Adrenal gland (tissue), 9 donors: ENCODE measurements at regions not wholly inside any gene's neighbourhood (a gene's known extent, or its start where the extent isn't known, plus 50 kb on each side); places are given as distances from the start of the nearest gene placed in this dataset.

Source experiments
- DNase-seq, 7 donors: peaks; one replicate each; pipeline ENCODE4 v3.0.0-alpha.2; 2019 to 2020
- H3K27ac ChIP-seq, 5 donors: fragments of 200-600 bp; sonication (generic) in 4 of 5; 1 replicate in 3 of 5; 2 replicates in 2 of 5; pipeline versions ENCODE4 v1.5.1 to v1.8.0; 2016 to 2020; ENCODE audit warnings: mild to moderate bottlenecking in 1 of 5
- H3K27me3 ChIP-seq: fragments of 200-600 bp; 2 replicates; pipeline ENCODE4 v1.8.0; 2021
- H3K36me3 ChIP-seq, 2 donors: fragments of 200-600 bp; replicated peaks in 1 of 2; 1 replicate in 1 of 2; 2 replicates in 1 of 2; pipeline versions ENCODE4 v1.5.1 to v1.8.0; 2018 to 2022
- H3K4me1 ChIP-seq, 2 donors: fragments of 200-600 bp; replicated peaks in 1 of 2; 1 replicate in 1 of 2; 2 replicates in 1 of 2; pipeline versions ENCODE4 v1.5.1 to v1.8.0; 2018 to 2021
- H3K4me3 ChIP-seq, 4 donors: fragments of 200-600 bp; sonication (generic) in 3 of 4; one replicate each; pipeline ENCODE4 v1.5.1; 2016 to 2018
- H3K9me3 ChIP-seq, 3 donors: fragments of 200-600 bp; sonication (generic) in 1 of 3; replicated peaks in 1 of 3; 1 replicate in 2 of 3; 2 replicates in 1 of 3; pipeline versions ENCODE4 v1.5.1 to v1.8.0; 2016 to 2021
- CTCF ChIP-seq, 6 experiments: fragments of 450-650 bp in 4 of 6; fragments of 200-600 bp in 2 of 6; sonication (generic) in 1 of 6; IDR thresholded peaks; 1 replicate in 5 of 6; 2 replicates in 1 of 6; pipeline versions ENCODE4 v1.5.1 to v1.8.0; 2016 to 2021; ENCODE audit warnings: antibody characterized with exemption in 6 of 6, mild to moderate bottlenecking in 2 of 6, moderate library complexity in 1 of 6
- POLR2A ChIP-seq, 2 donors: fragments of 450-650 bp; IDR thresholded peaks; one replicate each; pipeline ENCODE4 v1.6.1; 2017; ENCODE audit warnings: antibody characterized with exemption in 2 of 2, mild to moderate bottlenecking in 2 of 2, moderate library complexity in 1 of 2
- WGBS, 4 donors: extraction: QIAGEN DNeasy Blood & Tissue Kit in 2 of 4; methylation state at CpG; one replicate each; pipeline versions ENCODE4 v1.1.5 to v1.1.7; 2013 to 2017; 5-methylcytosine and 5-hydroxymethylcytosine counted together
- intact Hi-C, 2 donors: fragments of 100-400 bp; cut with DNase I; formaldehyde crosslinking; loops; one replicate each; pipeline versions ENCODE4 v1.14.1 to v1.15.0; 2022 to 2023
- donor health status: healthy with polysubstance abuse.
- donor health status: Bipolar disorder and iron deficiency.
- donor health status: DM: yes; HTN: yes; CAD: no.
- donor health status: DM: no; HTN: no; CAD: no.
- donor health status: DM: no; HTN: no; CAD: no.

DNA sequence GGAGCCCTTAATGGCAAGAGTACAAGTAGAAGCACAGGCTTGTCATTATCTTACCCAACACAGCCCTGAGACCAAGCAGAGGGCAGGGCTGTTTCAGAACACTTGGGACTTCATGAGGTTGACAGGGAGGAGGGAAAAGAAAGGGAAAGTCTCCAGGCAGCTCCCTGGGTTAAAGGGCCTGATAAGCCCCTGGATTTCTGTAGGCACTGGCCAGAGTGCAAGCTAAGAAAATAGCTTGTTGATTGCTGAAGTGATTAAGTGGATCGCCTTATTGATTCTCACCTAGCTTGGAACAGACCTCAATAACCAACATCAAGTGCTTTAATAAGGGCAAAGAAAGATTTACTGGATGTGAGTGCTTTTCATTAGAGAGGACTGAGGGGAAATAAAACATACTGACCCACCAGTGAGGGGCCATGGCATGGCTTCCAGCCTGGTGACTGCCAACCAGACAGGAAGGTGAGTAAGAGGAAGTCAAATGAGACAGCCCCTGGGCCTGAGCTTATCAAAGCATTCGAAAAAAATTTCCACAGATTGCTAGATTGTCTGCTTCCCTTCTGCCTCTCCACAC is 121.4 kb upstream of the NFIA start:
- 56 to 94% (median 75%) methylated on average over 2 of the region's 2 CpGs for WGBS, 4 donors

DNA sequence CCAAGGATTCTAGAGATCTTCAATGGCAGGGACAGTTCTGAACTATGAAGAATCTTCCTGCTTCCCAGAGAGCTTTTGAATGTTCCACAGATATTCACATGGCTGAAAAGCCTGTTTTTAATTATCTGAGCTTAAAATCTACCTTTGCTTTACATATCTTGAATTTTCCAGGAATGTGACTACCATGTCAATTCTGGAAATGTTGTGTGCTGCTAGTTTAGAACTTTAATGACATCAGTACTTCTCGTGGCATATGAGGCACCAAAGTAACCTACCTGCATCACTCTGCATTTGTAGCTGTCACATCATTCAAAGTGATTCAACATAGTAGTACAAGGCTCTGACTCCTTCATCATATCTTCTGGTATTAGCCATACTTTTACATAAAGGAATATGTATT is 122.7 kb upstream of the NFIA start:
- no peaks in the 10 kb centered on the region for H3K4me1 ChIP-seq
- 88 to 95% (median 90%) methylated on average over 1 of the region's 1 CpG for WGBS, 4 donors
- H3K27me3 ChIP-seq, result no peaks in the 10 kb centered on the region
- intact Hi-C loops, result no loop called here
- no peak for TF ChIP-seq POLR2A (IDR thresholded peaks at IDR 0.05)
- TF ChIP-seq CTCF (IDR thresholded peaks at IDR 0.05), result no peak
- no peak overlapping the region for H3K27ac ChIP-seq
- no peaks in the 10 kb centered on the region for H3K9me3 ChIP-seq
- no peaks in the 10 kb centered on the region for H3K36me3 ChIP-seq
- no peak for DNase-seq
- no peak overlapping the region for H3K4me3 ChIP-seq

More for the DNA sequence above, 121.4 kb upstream of the NFIA start:
- no peak for TF ChIP-seq CTCF (IDR thresholded peaks at IDR 0.05)
- no peak for TF ChIP-seq POLR2A (IDR thresholded peaks at IDR 0.05)
- Histone ChIP-seq H3K36me3 (no peaks in the 10 kb centered on the region), H3K27ac (no peak overlapping the region), H3K27me3 (no peaks in the 10 kb centered on the region), H3K4me3 (no peak overlapping the region), H3K9me3 (peaks cover 0 to 10% (median 0%) of the 10 kb centered on the region in 3 donors), H3K4me1 (no peaks in the 10 kb centered on the region)
- intact Hi-C loops, result no loop called here
- DNase-seq, result no peak

- H3K4me1 ChIP-seq, result no peaks in the 10 kb centered on the region
- H3K4me3 ChIP-seq, result no peak overlapping the region
- no peaks in the 10 kb centered on the region for H3K27me3 ChIP-seq
- intact Hi-C loops, result no loop called here
- no peak overlapping the region for H3K27ac ChIP-seq
- no peaks in the 10 kb centered on the region for H3K9me3 ChIP-seq
- WGBS, 4 donors, result 62 to 69% (median 67%) methylated on average over 3 of the region's 3 CpGs
- no peak for DNase-seq
- no peaks in the 10 kb centered on the region for H3K36me3 ChIP-seq
- TF ChIP-seq POLR2A (IDR thresholded peaks at IDR 0.05) (no peak), CTCF (IDR thresholded peaks at IDR 0.05) (no peak)
Measured at GRCh38 chr1:60958001-60958400, 124.4 kb upstream of the NFIA start.

- intact Hi-C loops, result no loop called here
- Histone ChIP-seq H3K4me1 (no peaks in the 10 kb centered on the region), H3K4me3 (no peak overlapping the region), H3K9me3 (no peaks in the 10 kb centered on the region), H3K27ac (no peak overlapping the region), H3K36me3 (no peaks in the 10 kb centered on the region), H3K27me3 (no peaks in the 10 kb centered on the region)
- 97 to 99% (median 98%) methylated on average over 3 of the region's 3 CpGs for WGBS, 4 donors
- no peak for DNase-seq
- TF ChIP-seq CTCF (IDR thresholded peaks at IDR 0.05) (no peak), POLR2A (IDR thresholded peaks at IDR 0.05) (no peak)
Measured at GRCh38 chr1:60956520-60956919, 125.8 kb upstream of the NFIA start.
